ENCODE measurements at regions not wholly inside any gene's neighbourhood (a gene's known extent, or its start where the extent isn't known, plus 50 kb on each side); places are given as distances from the start of the nearest gene placed in this dataset.

DNA sequence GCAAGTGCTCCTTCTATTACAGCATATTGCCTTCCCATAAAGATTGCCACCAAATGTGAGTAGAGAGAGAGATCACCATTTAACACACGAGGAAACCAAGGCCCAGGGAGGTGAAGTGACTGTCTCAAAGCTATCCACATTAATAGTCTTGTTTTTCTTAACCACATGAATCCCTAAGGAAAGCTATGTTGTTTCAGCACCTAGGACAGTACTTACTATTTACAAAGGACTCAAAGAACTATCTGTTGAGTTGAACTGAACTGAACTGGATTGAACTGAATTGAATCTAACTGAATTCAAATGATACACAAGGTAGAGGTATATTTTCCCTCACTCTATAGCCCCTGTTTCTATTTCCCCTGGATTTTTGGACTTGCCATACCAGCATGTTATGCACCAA is 430.4 kb downstream of the CAAP1 start:
- no peak for FAIRE-seq

GRCh38 chr9:26460624-26461023 is 432.0 kb downstream of the CAAP1 start:
- TF ChIP-seq, protein P1, sequence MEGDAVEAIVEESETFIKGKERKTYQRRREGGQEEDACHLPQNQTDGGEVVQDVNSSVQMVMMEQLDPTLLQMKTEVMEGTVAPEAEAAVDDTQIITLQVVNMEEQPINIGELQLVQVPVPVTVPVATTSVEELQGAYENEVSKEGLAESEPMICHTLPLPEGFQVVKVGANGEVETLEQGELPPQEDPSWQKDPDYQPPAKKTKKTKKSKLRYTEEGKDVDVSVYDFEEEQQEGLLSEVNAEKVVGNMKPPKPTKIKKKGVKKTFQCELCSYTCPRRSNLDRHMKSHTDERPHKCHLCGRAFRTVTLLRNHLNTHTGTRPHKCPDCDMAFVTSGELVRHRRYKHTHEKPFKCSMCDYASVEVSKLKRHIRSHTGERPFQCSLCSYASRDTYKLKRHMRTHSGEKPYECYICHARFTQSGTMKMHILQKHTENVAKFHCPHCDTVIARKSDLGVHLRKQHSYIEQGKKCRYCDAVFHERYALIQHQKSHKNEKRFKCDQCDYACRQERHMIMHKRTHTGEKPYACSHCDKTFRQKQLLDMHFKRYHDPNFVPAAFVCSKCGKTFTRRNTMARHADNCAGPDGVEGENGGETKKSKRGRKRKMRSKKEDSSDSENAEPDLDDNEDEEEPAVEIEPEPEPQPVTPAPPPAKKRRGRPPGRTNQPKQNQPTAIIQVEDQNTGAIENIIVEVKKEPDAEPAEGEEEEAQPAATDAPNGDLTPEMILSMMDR (IDR thresholded peaks at IDR 0.05), result no peak
- ATAC-seq (no peak), FAIRE-seq (no peak), DNase-seq (no peak)
- Histone ChIP-seq H3K4me1 (no peaks in the 10 kb centered on the region), H3K27me3 (no peaks in the 10 kb centered on the region), H3K4me3 (no peak overlapping the region), H3K36me3 (no peaks in the 10 kb centered on the region), H3K27ac (no peak overlapping the region), H3K9me3 (no peaks in the 10 kb centered on the region)
- intact Hi-C loops (cut with DNase I), result no loop called here
- WGBS, 2 donors, result 10 to 13% methylated on average over 1 of the region's 1 CpG

More for the DNA sequence above, 430.4 kb downstream of the CAAP1 start:
- Histone ChIP-seq H3K9me3 (no peaks in the 10 kb centered on the region), H3K4me3 (no peak overlapping the region), H3K27ac (no peak overlapping the region), H3K4me1 (no peaks in the 10 kb centered on the region), H3K27me3 (no peaks in the 10 kb centered on the region), H3K36me3 (no peaks in the 10 kb centered on the region)
- no peak for DNase-seq
- 21% methylated on average over 1 of the region's 1 CpG for WGBS, 2 donors
- ATAC-seq, result no peak
- TF ChIP-seq, protein P1 (IDR thresholded peaks at IDR 0.05), result no peak
- intact Hi-C loops (cut with DNase I), result no loop called here

DNA sequence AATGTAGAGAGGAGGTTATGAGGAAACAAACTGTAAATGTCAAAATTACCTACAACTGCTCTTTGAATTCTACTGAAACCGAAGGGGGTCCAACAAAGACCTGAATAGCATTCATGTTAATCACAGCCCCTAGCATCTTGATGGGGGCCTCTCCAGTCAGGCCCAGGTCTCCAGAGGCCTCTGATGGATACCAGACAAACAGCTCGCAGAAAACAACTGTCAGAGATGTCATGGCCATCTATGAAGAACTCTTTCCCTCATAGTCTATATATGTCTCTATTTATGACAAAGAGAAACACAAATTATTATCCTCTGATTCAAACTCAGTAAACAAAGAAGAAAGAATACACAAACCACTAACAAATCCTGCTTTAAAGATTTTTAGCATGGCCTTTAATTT is 432.6 kb downstream of the CAAP1 start:
- Histone ChIP-seq H3K27me3 (no peaks in the 10 kb centered on the region), H3K27ac (no peak overlapping the region), H3K4me1 (no peaks in the 10 kb centered on the region), H3K4me3 (no peak overlapping the region), H3K9me3 (no peaks in the 10 kb centered on the region), H3K36me3 (no peaks in the 10 kb centered on the region)
- no peak for DNase-seq
- WGBS, 2 donors, result 37 to 53% methylated on average over 2 of the region's 2 CpGs
- no peak for ATAC-seq
- intact Hi-C loops (cut with DNase I), result no loop called here
- TF ChIP-seq, protein P1 (IDR thresholded peaks at IDR 0.05), result no peak
- FAIRE-seq, result no peak

- FAIRE-seq (no peak), ATAC-seq (no peak), DNase-seq (no peak)
- Histone ChIP-seq H3K4me1 (no peaks in the 10 kb centered on the region), H3K36me3 (no peaks in the 10 kb centered on the region), H3K27ac (no peak overlapping the region), H3K27me3 (no peaks in the 10 kb centered on the region), H3K4me3 (no peak overlapping the region), H3K9me3 (no peaks in the 10 kb centered on the region)
- intact Hi-C loops (cut with DNase I), result no loop called here
- TF ChIP-seq, protein P1 (IDR thresholded peaks at IDR 0.05), result no peak
These were observed 434.5 kb downstream of the CAAP1 start for GRCh38 chr9:26458054-26458453.

GRCh38 chr9:26457151-26457550 is 435.5 kb downstream of the CAAP1 start:
- DNase-seq, result no peak
- no peaks in the 10 kb centered on the region for H3K9me3 ChIP-seq
- H3K27me3 ChIP-seq, result no peaks in the 10 kb centered on the region
- intact Hi-C loops (cut with DNase I), result no loop called here
- H3K27ac ChIP-seq, result no peak overlapping the region
- H3K36me3 ChIP-seq, result no peaks in the 10 kb centered on the region
- TF ChIP-seq, protein P1 (IDR thresholded peaks at IDR 0.05), result no peak
- FAIRE-seq, result no peak
- no peak overlapping the region for H3K4me3 ChIP-seq
- no peak for ATAC-seq
- H3K4me1 ChIP-seq, result no peaks in the 10 kb centered on the region
- WGBS, 2 donors, result 25 to 29% methylated on average over 3 of the region's 3 CpGs

Data from pancreas (tissue), 10 donors.